GM21526 (cell line): ENCODE measurements at regions not wholly inside any gene's neighbourhood (a gene's known extent, or its start where the extent isn't known, plus 50 kb on each side); places are given as distances from the start of the nearest gene placed in this dataset.
A peak's percentile ranks its signal among the peaks of the same experiment; 100 is the strongest.

ENCODE experiments used
- ATAC-seq: cut with Tn5 transposase; IDR thresholded peaks from one replicate; pipeline ENCODE4 v1.9.1; 2021; ENCODE audit warnings: moderate library complexity; ENCODE audit not compliant: unreplicated experiment, low FRiP score

DNA sequence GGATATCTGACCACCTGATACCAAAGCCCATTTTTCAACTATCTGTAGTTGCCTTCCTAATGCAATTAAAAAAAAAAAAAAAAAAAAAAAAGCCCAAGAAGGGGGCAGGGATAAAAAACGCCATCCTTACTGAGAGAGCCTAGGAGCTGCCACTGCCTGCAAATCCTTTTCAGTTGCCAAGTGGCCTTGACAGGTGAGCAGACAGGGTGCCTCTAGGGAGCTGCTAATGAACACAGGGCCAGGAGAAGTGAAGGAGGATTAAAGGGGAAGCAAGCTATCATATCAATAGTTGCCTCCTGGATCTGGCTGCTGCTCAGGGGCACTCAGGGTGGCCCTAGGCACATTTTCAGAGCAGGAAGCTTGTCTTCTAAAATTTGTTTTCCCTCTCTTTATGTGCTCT lies 547.4 kb downstream of the TLE1 start:
- no peak for ATAC-seq

DNA sequence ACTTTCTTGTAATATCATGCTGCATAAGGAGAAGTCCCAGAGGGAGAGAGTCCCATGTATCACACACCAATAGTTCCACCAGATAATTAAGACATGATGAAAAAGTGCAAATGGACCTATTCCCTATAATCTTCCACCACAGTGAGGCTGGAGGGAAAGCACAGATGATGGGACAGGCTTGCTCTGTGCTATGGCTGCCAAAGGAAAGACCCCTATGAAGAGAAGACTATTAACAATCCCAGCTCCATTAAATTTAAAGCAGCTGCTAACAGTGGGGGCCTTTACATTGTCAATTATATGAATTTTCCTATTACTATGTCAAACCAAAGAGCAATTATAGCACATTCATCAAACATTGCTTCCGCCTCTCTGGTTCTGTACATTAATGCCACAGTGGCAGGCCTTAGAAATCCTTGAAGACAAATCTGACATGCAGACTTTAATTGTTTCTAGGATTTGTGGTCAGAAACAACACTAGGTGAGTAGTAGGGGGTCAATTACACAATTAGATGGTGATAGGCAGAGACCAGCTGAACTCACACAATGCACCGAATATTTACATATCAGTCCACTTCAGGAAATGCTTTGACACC lies 551.3 kb downstream of the TLE1 start:
- no peak for ATAC-seq

GRCh38 chr9:81132796-81133195 lies 556.6 kb downstream of the TLE1 start:
- ATAC-seq, result no peak

GRCh38 chr9:81132318-81132717 lies 557.0 kb downstream of the TLE1 start:
- no peak for ATAC-seq

- ATAC-seq, result no peak
Observed at GRCh38 chr9:81128701-81129100, 560.6 kb downstream of the TLE1 start.

DNA sequence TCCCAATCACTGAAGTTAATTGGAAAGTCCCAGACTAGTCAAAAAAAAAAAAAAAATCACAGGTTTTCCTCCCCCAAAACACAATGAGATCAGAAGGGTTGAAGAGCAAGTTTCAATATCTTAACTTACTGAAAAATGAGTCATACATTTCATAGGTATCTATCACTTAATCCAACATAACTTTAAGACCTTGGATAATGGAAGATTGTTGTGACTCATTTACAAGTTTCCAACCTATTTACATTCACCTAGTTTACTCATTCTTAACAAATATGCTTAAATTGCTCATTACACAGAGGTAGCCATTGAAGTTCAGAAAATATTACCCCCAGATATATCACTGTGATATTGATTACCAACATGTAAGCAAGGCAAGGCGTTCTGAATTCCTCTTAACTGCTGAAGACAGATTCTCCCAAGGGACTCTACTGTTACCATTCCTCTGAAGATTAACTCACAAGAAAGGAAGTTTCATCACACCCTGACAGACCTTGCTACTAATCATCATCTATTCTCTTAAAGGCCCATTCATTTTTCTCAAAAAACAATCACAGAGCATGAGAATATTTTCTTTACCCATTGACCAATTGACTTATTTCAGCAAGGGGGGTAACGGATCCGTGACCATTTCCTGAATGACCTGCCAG lies 563.8 kb downstream of the TLE1 start:
- no peak for ATAC-seq

- no peak for ATAC-seq
Observed at GRCh38 chr9:81123526-81123925, 565.8 kb downstream of the TLE1 start.

- no peak for ATAC-seq
Observed at GRCh38 chr9:81122749-81123148, 566.6 kb downstream of the TLE1 start.

GRCh38 chr9:81119591-81119990 lies 569.8 kb downstream of the TLE1 start:
- no peak for ATAC-seq

- no peak for ATAC-seq
Observed at GRCh38 chr9:81118416-81118815, 570.9 kb downstream of the TLE1 start.

DNA sequence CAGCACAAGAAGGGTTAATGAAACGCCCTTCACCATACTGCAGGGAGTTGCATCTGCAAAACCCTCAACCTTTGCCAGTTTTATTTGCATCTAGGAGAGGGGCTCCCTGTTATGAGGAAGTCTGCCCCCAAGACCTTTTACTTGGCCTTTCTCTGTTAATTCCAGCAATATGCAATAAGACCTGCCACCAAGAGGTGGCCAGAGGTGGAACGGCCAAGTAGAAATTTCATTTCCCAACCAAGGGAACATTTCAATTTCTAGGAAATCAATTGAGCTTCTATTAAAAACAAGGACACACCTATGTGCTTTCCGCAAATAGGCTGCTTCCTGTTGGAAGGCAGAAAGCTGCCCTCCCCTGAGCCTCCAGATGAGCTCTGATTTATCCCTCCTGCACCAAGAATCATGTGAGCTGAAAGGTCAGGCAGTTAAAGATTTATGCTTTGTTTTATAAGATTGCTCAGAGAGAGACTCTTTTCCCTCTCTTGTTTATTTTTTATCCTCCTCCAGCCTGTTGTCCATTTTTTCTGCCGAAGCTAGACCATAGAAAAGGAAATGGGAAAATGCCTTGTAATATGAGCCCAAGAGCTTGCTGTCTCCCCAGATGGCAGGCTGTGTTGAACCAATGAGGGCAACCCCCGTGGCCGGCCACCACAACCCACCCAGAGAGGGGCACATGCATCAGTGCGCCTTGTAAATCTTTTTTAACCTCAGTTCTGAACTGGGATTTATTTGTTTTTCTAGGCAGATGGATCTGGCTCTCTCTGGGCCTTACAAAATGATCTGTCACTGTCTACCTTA lies 572.8 kb downstream of the TLE1 start:
- no peak for ATAC-seq

- peak; percentile 60 for ATAC-seq
Observed at GRCh38 chr9:81113453-81114124, 575.8 kb downstream of the TLE1 start.

DNA sequence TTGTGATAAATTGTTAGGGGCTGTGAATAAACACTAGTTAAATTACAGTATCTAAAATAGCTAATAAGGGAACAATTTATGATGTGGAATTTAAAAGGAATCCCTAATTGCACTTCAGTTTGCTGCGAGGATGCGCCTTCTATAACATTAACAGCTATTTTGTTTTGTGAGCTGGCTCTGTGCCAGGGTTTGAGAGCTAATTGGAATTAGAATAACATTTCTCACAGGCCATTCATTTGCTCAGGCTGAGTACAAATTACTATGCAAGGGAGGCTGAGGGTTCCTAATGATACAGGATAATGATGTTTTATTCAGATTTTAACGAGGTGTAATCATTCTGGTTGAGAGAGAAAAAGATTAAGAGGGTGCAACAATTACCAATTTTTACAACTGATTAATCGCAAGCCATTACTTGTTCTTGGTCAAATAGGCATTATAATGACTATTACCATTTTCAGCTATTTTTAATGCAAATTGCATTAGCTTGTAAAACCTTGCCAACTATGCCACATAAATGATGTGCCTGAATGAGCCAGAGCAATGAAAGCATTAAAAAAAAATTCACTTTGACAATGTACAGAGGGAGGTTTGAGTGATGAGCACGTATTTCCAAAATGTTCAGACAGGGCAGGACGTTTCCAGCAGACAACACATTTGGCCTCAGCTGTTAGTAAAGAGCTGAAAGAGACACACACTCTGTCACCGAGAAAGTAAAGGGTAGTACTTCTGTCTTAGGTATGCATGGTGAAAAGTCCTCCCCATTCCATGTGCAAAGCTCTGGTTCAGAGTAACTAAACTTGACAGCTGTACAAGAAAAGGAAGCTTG lies 576.5 kb downstream of the TLE1 start:
- no peak for ATAC-seq

DNA sequence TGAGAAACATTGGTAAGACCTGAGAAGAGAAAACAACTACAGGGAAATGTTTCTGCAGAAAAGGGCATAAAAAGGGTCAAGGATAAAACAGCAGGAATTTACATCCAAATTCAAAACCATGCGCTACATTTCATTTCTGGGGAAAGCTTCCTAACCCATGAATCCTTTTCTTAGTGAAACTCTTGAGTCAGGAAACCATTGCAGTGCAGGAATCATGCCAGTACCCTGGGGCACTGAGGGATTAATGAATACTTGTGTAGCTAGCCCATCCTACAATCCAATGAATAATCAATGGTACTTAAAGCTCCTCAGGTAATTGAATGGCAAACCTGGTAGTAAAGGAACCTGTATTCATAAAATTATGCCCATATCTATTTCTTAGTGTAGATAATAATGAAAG lies 580.5 kb downstream of the TLE1 start:
- no peak for ATAC-seq

GRCh38 chr9:81108391-81108790 lies 581.0 kb downstream of the TLE1 start:
- no peak for ATAC-seq

GRCh38 chr9:81103597-81104471 lies 585.5 kb downstream of the TLE1 start:
- no peak for ATAC-seq

DNA sequence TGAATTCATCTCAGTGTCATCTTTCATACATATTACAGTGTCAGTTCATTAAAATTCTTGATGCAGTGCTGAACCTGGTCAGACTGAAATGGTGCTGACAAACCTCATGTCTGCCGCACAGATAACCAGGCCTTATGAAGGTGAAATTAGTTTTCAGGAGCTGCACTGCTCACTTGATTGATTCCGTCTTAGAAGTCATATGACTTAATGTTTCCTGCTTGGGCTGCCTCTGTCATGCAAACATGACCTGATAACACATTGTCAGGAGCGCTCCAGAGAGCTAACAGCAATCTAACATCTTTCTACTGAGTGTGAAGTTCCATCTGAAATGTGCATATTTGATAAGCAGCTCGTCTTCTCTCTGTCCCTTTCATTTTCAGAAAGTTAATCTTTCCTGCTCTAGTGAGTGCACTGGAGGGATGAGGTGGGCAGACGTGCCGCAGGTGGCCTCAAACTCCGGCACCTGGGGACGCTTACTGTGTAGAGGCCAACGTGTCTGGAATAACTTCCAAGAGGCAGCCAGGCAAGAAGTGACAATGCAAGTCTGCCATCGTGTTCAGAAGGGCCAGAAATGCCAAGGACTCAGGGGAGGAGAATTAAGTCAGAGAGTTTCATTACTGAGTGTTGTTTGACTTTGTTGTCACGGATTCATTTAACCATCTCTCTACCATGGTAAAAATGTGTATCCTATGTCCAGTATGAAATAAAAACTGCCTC lies 592.1 kb downstream of the TLE1 start:
- ATAC-seq, result no peak

- ATAC-seq, result no peak
Observed at GRCh38 chr9:81096625-81097024, 592.7 kb downstream of the TLE1 start.

- ATAC-seq, result no peak
Observed at GRCh38 chr9:81092057-81092456, 597.3 kb downstream of the TLE1 start.
